Activated T-cell treated with anti-CD3 and anti-CD28 coated beads, Interleukin-2, amount 50 U/mL, for 72 hours (primary cell): ENCODE measurements at regions not wholly inside any gene's neighbourhood (a gene's known extent, or its start where the extent isn't known, plus 50 kb on each side); places are given as distances from the start of the nearest gene placed in this dataset.

Experiments
- ATAC-seq, 2 donors: fragments of 150-1000 bp; cut with Tn5 transposase; replicated peaks in 1 of 2; 2 replicates each; pipeline ENCODE4 v1.10.0; 2021; ENCODE audit warnings: moderate library complexity in 2 of 2, mild to moderate bottlenecking in 1 of 2
- DNase-seq, 2 donors: peaks; one replicate each; pipeline ENCODE4 v3.0.0; 2021 to 2022; ENCODE audit warnings: mixed read lengths in 1 of 2
- H3K27ac Mint-ChIP-seq: one replicate; pipeline ENCODE4 v1.8.0; 2022; ENCODE audit warnings: mild to moderate bottlenecking, moderate library complexity, mixed read lengths
- H3K27me3 Mint-ChIP-seq: one replicate; pipeline ENCODE4 v1.8.0; 2022; ENCODE audit warnings: low read depth, mixed read lengths
- H3K36me3 Mint-ChIP-seq, 2 donors: one replicate each; pipeline ENCODE4 v1.8.0; 2022; ENCODE audit warnings: mixed read lengths in 2 of 2, mild to moderate bottlenecking in 1 of 2; ENCODE audit not compliant: insufficient read depth in 2 of 2
- H3K4me1 Mint-ChIP-seq: one replicate; pipeline ENCODE4 v1.8.0; 2022; ENCODE audit warnings: low read depth, mixed read lengths
- H3K4me3 Mint-ChIP-seq, 2 donors: one replicate each; pipeline ENCODE4 v1.8.0; 2022; ENCODE audit warnings: mild to moderate bottlenecking in 2 of 2, mixed read lengths in 2 of 2, moderate library complexity in 2 of 2
- H3K9me3 Mint-ChIP-seq, 2 donors: one replicate each; pipeline ENCODE4 v1.8.0; 2022; ENCODE audit warnings: mixed read lengths in 2 of 2

GRCh38 chr11:127130321-127130720 is 129.8 kb upstream of the KIRREL3 start:
- DNase-seq (no peak), ATAC-seq (no peak)
- no peak overlapping the region for H3K27ac Mint-ChIP-seq
- H3K36me3 Mint-ChIP-seq, result no peaks in the 10 kb centered on the region
- H3K4me3 Mint-ChIP-seq, result no peak overlapping the region
- H3K27me3 Mint-ChIP-seq, result no peaks in the 10 kb centered on the region
- H3K9me3 Mint-ChIP-seq, result peaks cover 2 to 5% of the 10 kb centered on the region in 2 donors
- H3K4me1 Mint-ChIP-seq, result no peaks in the 10 kb centered on the region

GRCh38 chr11:127126986-127127385 is 126.4 kb upstream of the KIRREL3 start:
- Mint-ChIP-seq H3K36me3 (no peaks in the 10 kb centered on the region), H3K4me3 (no peak overlapping the region), H3K27ac (no peak overlapping the region), H3K4me1 (no peaks in the 10 kb centered on the region), H3K9me3 (peaks cover 0 to 1% of the 10 kb centered on the region in 2 donors), H3K27me3 (no peaks in the 10 kb centered on the region)
- DNase-seq, result no peak
- ATAC-seq, result no peak

- no peak for ATAC-seq
- H3K9me3 Mint-ChIP-seq, result peaks cover 0 to 1% of the 10 kb centered on the region in 2 donors
These were observed 118.8 kb upstream of the KIRREL3 start for GRCh38 chr11:127119356-127119755.

GRCh38 chr11:127118811-127119210 is 118.2 kb upstream of the KIRREL3 start:
- peaks cover 0 to 1% of the 10 kb centered on the region in 2 donors for H3K9me3 Mint-ChIP-seq
- H3K36me3 Mint-ChIP-seq, result no peaks in the 10 kb centered on the region
- no peak for DNase-seq
- H3K27me3 Mint-ChIP-seq, result no peaks in the 10 kb centered on the region
- no peak overlapping the region for H3K4me3 Mint-ChIP-seq
- no peaks in the 10 kb centered on the region for H3K4me1 Mint-ChIP-seq
- ATAC-seq, result no peak
- H3K27ac Mint-ChIP-seq, result no peak overlapping the region

More at GRCh38 chr11:127119356-127119755, 118.8 kb upstream of the KIRREL3 start:
- Mint-ChIP-seq H3K4me3 (no peak overlapping the region), H3K4me1 (no peaks in the 10 kb centered on the region), H3K27me3 (no peaks in the 10 kb centered on the region), H3K36me3 (no peaks in the 10 kb centered on the region), H3K27ac (no peak overlapping the region)
- DNase-seq, result no peak

- ATAC-seq, result no peak
- no peaks in the 10 kb centered on the region for H3K36me3 Mint-ChIP-seq
- H3K9me3 Mint-ChIP-seq, result no peaks in the 10 kb centered on the region
- no peak overlapping the region for H3K27ac Mint-ChIP-seq
- H3K4me1 Mint-ChIP-seq, result no peaks in the 10 kb centered on the region
- H3K27me3 Mint-ChIP-seq, result no peaks in the 10 kb centered on the region
- no peak overlapping the region for H3K4me3 Mint-ChIP-seq
- DNase-seq, result no peak
These were observed 116.7 kb upstream of the KIRREL3 start for GRCh38 chr11:127117231-127117739.

- Mint-ChIP-seq H3K27ac (no peak overlapping the region), H3K4me1 (no peaks in the 10 kb centered on the region), H3K27me3 (no peaks in the 10 kb centered on the region), H3K36me3 (no peaks in the 10 kb centered on the region), H3K4me3 (no peak overlapping the region), H3K9me3 (no peaks in the 10 kb centered on the region)
- ATAC-seq (no peak), DNase-seq (no peak)
These were observed 115.3 kb upstream of the KIRREL3 start for GRCh38 chr11:127115844-127116243.

- Mint-ChIP-seq H3K4me1 (no peaks in the 10 kb centered on the region), H3K9me3 (no peaks in the 10 kb centered on the region), H3K36me3 (no peaks in the 10 kb centered on the region), H3K27ac (no peak overlapping the region), H3K4me3 (no peak overlapping the region), H3K27me3 (no peaks in the 10 kb centered on the region)
- no peak for DNase-seq
- no peak for ATAC-seq
These were observed 113.5 kb upstream of the KIRREL3 start for GRCh38 chr11:127114035-127114434.

GRCh38 chr11:127110542-127110941 is 110.0 kb upstream of the KIRREL3 start:
- Mint-ChIP-seq H3K36me3 (no peaks in the 10 kb centered on the region), H3K27ac (no peak overlapping the region), H3K4me3 (no peak overlapping the region), H3K9me3 (no peaks in the 10 kb centered on the region), H3K27me3 (no peaks in the 10 kb centered on the region), H3K4me1 (no peaks in the 10 kb centered on the region)
- ATAC-seq, result no peak
- no peak for DNase-seq

- Mint-ChIP-seq H3K4me3 (no peak overlapping the region), H3K27me3 (no peaks in the 10 kb centered on the region), H3K36me3 (no peaks in the 10 kb centered on the region), H3K9me3 (no peaks in the 10 kb centered on the region), H3K27ac (no peak overlapping the region), H3K4me1 (no peaks in the 10 kb centered on the region)
- no peak for ATAC-seq
- no peak for DNase-seq
These were observed 109.4 kb upstream of the KIRREL3 start for GRCh38 chr11:127109796-127110480.

GRCh38 chr11:127108838-127109237 is 108.3 kb upstream of the KIRREL3 start:
- H3K4me3 Mint-ChIP-seq, result no peak overlapping the region
- ATAC-seq (no peak), DNase-seq (no peak)
- H3K36me3 Mint-ChIP-seq, result no peaks in the 10 kb centered on the region
- H3K4me1 Mint-ChIP-seq, result no peaks in the 10 kb centered on the region
- no peak overlapping the region for H3K27ac Mint-ChIP-seq
- H3K27me3 Mint-ChIP-seq, result no peaks in the 10 kb centered on the region
- H3K9me3 Mint-ChIP-seq, result no peaks in the 10 kb centered on the region

GRCh38 chr11:127106938-127107337 is 106.4 kb upstream of the KIRREL3 start:
- Mint-ChIP-seq H3K4me3 (no peak overlapping the region), H3K4me1 (no peaks in the 10 kb centered on the region), H3K27ac (no peak overlapping the region), H3K27me3 (no peaks in the 10 kb centered on the region), H3K36me3 (no peaks in the 10 kb centered on the region), H3K9me3 (no peaks in the 10 kb centered on the region)
- ATAC-seq (no peak), DNase-seq (no peak)

GRCh38 chr11:127105593-127106541 is 105.3 kb upstream of the KIRREL3 start:
- no peak for ATAC-seq
- H3K27ac Mint-ChIP-seq, result no peak overlapping the region
- no peaks in the 10 kb centered on the region for H3K27me3 Mint-ChIP-seq
- no peak overlapping the region for H3K4me3 Mint-ChIP-seq
- no peaks in the 10 kb centered on the region for H3K9me3 Mint-ChIP-seq
- DNase-seq, result no peak
- no peaks in the 10 kb centered on the region for H3K4me1 Mint-ChIP-seq
- no peaks in the 10 kb centered on the region for H3K36me3 Mint-ChIP-seq

GRCh38 chr11:127103586-127104388 is 103.2 kb upstream of the KIRREL3 start:
- H3K27ac Mint-ChIP-seq, result no peak overlapping the region
- DNase-seq (no peak), ATAC-seq (no peak)
- no peaks in the 10 kb centered on the region for H3K27me3 Mint-ChIP-seq
- H3K36me3 Mint-ChIP-seq, result no peaks in the 10 kb centered on the region
- no peaks in the 10 kb centered on the region for H3K4me1 Mint-ChIP-seq
- H3K4me3 Mint-ChIP-seq, result no peak overlapping the region
- peaks cover 0 to 2% of the 10 kb centered on the region in 2 donors for H3K9me3 Mint-ChIP-seq
